ENCODE measurements at regions not wholly inside any gene's neighbourhood (a gene's known extent, or its start where the extent isn't known, plus 50 kb on each side); places are given as distances from the start of the nearest gene placed in this dataset.

- TF ChIP-seq POLR2AphosphoS5 (IDR thresholded peaks at IDR 0.05; ENCODE audit: insufficient read depth, low read depth, low read length): no peak
- TF ChIP-seq CTCF (IDR thresholded peaks at IDR 0.05; ENCODE audit: extremely low read depth in 1 of 2, insufficient read depth in 1 of 2, low read depth in 1 of 2, low read length in 2 of 2): no peak
- TF ChIP-seq MAX (IDR thresholded peaks at IDR 0.05; ENCODE audit: insufficient read depth, insufficient read length): no peak
- no peak for TF ChIP-seq EZH2 (IDR thresholded peaks at IDR 0.05; ENCODE audit: borderline replicate concordance, low read depth, low read length, severe bottlenecking)
- no peak for TF ChIP-seq FOS (IDR thresholded peaks at IDR 0.05; ENCODE audit: borderline replicate concordance, insufficient read depth, low read length)
- TF ChIP-seq POLR2A (IDR thresholded peaks at IDR 0.05; ENCODE audit: low read depth, low read length): no peak
- no peak for TF ChIP-seq MYC (IDR thresholded peaks at IDR 0.05; ENCODE audit: low read depth, low read length)
- no peak for TF ChIP-seq JUN (IDR thresholded peaks at IDR 0.05; ENCODE audit: borderline replicate concordance, insufficient read depth, insufficient read length, low read depth)
Measured at GRCh38 chr6:93820465-93821082, 401.2 kb upstream of the EPHA7 start.
